ENCODE measurements at regions not wholly inside any gene's neighbourhood (a gene's known extent, or its start where the extent isn't known, plus 50 kb on each side); places are given as distances from the start of the nearest gene placed in this dataset.

DNA sequence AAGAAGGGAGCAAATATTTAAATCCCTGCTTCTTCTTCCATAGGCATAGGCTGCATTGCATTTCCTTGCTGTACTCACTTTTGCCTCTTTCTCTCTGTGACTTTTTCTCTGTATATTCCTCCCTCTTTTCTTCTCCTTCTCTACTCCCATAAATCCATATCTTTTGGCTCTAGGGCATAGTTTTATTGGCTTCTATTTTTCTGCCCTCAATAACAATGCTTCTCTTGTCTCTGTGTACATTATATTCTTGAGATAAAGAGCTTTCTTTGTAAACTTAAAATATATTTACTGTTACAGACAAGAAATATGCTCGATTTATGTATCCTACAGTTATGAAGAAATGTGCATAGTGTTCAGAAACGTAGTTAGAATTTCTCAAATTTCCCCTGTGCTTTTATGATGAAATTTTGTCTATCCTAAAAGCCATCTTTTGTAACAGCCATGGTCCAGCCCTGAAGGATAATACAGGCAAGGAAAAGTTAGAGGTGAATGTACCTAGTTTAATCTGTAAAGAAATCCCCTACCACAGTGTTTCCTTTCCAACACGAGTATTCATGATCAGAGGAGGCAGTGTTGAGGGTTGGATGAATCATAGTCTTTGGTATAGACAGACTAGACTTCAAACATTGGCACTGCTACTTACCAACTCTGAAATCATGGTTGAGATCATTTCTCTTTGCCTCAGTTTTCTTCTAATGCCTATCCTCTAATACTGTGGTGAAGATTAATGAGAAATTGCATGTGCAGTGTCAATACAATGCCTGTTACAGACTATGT lies 173.3 kb upstream of the FAR2 start:
- TF ChIP-seq, protein P1, sequence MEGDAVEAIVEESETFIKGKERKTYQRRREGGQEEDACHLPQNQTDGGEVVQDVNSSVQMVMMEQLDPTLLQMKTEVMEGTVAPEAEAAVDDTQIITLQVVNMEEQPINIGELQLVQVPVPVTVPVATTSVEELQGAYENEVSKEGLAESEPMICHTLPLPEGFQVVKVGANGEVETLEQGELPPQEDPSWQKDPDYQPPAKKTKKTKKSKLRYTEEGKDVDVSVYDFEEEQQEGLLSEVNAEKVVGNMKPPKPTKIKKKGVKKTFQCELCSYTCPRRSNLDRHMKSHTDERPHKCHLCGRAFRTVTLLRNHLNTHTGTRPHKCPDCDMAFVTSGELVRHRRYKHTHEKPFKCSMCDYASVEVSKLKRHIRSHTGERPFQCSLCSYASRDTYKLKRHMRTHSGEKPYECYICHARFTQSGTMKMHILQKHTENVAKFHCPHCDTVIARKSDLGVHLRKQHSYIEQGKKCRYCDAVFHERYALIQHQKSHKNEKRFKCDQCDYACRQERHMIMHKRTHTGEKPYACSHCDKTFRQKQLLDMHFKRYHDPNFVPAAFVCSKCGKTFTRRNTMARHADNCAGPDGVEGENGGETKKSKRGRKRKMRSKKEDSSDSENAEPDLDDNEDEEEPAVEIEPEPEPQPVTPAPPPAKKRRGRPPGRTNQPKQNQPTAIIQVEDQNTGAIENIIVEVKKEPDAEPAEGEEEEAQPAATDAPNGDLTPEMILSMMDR (IDR thresholded peaks at IDR 0.05; ENCODE audit: low read length, missing control alignments): no peak
- DNase-seq (ENCODE audit: low read depth): no peak
- no peak overlapping the region for H3K4me3 ChIP-seq (replicated peaks; ENCODE audit: low read depth, low read length)

DNA sequence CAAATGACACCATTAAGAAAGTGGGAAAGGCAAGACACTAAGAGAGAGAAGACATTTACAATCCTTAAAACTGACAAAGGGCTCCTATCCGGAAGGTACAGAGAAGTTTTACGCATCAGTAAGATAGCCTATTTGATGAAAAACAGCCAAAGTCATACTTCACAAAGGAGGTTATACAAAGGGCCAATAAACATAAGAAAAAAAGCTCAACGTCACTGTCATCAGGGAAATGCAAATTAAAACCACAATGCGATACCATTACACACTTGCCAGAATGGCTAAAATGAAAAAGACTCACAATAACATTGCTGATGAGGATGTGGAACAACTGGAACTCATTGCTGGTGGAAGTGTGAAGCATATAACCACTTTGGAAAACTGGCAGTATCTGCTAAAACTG lies 168.6 kb upstream of the FAR2 start:
- TF ChIP-seq, protein P1 (IDR thresholded peaks at IDR 0.05; ENCODE audit: low read length, missing control alignments): no peak
- DNase-seq (ENCODE audit: low read depth): no peak
- H3K4me3 ChIP-seq (replicated peaks; ENCODE audit: low read depth, low read length): no peak overlapping the region

DNA sequence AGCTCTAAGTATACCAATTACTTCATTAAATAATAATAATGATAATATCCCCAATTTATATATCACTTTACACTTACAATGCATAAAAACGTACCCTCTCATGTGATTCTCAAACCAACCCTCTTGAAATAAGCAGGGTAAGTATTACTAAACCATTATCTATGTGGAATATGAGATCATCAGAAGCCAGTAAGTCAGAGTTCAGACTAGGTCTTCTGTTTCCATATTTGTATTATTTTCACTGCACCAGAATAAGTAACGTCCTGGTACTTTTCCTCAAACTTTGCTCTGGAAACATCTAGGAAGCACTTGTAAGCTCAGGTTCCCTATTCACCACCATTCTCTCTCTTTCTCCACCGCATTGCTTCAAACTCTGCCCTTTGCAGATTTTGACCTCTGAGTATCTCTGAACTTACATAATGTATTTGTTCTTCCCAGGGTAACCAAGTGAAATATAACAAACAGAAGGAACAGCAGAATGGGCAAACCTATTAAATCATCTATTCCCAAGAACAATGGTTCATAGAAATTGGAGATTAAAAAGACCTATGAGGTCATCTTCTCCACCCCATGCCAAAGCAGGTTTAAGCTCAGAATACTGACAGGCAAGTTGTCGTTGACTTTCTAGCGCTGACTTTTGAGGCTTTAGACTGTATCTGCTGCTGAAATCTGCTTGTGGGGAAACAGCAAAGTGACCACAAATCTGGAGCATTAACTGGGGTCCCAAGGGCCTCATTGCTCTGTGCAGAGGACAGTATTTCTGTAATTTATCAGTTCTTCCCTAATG lies 161.3 kb upstream of the FAR2 start:
- DNase-seq (ENCODE audit: low read depth): peak; percentile 31
- no peak overlapping the region for H3K4me3 ChIP-seq (replicated peaks; ENCODE audit: low read depth, low read length)
- TF ChIP-seq, protein P1 (IDR thresholded peaks at IDR 0.05; ENCODE audit: low read length, missing control alignments): no peak

DNA sequence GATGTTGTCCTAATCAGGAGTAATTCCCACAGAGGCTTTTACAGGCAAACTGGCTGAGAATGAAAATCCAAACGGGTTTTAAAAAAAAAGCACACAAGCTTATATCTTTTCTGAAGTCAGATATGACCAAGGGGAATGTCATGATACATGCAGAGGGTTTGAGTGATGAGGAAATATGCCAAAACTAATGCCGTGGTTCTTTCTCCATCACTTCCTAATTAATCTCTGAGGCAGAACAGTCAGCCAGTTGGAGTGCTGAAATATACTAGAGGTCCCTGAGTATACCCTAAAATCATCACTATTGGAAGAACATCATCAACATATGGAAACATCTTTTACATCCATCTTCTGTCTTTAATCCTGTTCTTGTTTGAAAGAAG lies 160.8 kb upstream of the FAR2 start:
- TF ChIP-seq, protein P1 (IDR thresholded peaks at IDR 0.05; ENCODE audit: low read length, missing control alignments): no peak
- no peak overlapping the region for H3K4me3 ChIP-seq (replicated peaks; ENCODE audit: low read depth, low read length)
- no peak for DNase-seq (ENCODE audit: low read depth)

DNA sequence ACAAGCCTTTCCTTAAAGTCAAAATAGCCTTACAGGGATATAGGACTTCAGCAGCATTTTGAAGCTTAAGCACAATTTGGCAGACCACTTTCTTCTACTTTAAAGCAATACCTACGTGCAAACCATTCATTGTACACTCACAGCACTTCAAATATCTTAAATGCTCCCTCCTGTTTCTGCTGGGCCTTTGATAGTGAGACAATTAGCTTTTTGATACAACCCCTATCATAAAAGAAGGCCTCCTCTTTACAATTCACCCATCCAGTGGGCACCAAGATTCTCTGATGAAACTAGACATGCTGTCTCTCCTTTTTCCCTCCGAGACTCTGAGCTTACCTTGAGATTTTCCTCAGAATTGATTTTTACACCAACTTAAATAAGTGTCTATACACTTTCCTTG lies 157.5 kb upstream of the FAR2 start:
- no peak overlapping the region for H3K4me3 ChIP-seq (replicated peaks; ENCODE audit: low read depth, low read length)
- no peak for DNase-seq (ENCODE audit: low read depth)
- TF ChIP-seq, protein P1 (IDR thresholded peaks at IDR 0.05; ENCODE audit: low read length, missing control alignments): no peak

DNA sequence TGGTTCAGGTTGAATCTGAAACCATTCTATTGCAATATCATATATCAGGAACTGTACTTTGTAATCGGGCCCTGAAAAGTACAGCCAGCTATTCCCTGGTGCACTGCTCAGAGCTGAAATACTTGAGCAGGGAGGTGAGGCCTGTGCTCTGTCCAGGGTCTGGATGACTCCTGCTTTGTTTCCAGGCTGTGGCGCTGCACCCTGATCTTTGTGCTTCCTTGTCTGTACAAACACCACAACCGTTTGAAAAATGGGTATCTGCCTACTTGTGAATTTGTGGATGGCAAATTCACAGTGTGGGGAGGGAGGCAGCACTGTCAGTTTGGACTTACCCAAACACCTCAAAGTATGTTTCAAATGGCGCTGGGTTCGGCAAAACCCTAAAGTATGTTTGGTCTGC lies 155.4 kb upstream of the FAR2 start:
- no peak for DNase-seq (ENCODE audit: low read depth)

More for the DNA sequence above, 155.4 kb upstream of the FAR2 start:
- no peak overlapping the region for H3K4me3 ChIP-seq (replicated peaks; ENCODE audit: low read depth, low read length)
- TF ChIP-seq, protein P1 (IDR thresholded peaks at IDR 0.05; ENCODE audit: low read length, missing control alignments): no peak

All from fibroblast of pulmonary artery (primary cell).